Spleen (tissue), 11 donors: ENCODE measurements at regions not wholly inside any gene's neighbourhood (a gene's known extent, or its start where the extent isn't known, plus 50 kb on each side); places are given as distances from the start of the nearest gene placed in this dataset.

ENCODE experiments used
- DNase-seq: peaks from one replicate; pipeline ENCODE4 v3.0.0-alpha.2; 2020
- H3K27ac ChIP-seq, 8 donors: fragments of 200-600 bp; sonication (generic) in 7 of 8; 1 replicate in 4 of 8; 2 replicates in 4 of 8; pipeline versions ENCODE4 v1.5.0 to v1.8.0; 2016 to 2021; ENCODE audit warnings: inconsistent platforms in 4 of 8, mild to moderate bottlenecking in 4 of 8, moderate library complexity in 1 of 8
- H3K27me3 ChIP-seq, 7 donors: fragments of 200-600 bp; sonication (generic) in 6 of 7; replicated peaks in 1 of 7; 1 replicate in 4 of 7; 2 replicates in 3 of 7; pipeline versions ENCODE4 v1.5.0 to v1.8.0; 2016 to 2021; ENCODE audit warnings: inconsistent platforms in 3 of 7, mild to moderate bottlenecking in 1 of 7
- H3K36me3 ChIP-seq, 6 donors: fragments of 200-600 bp; sonication (generic) in 5 of 6; 1 replicate in 4 of 6; 2 replicates in 2 of 6; pipeline versions ENCODE4 v1.5.0 to v1.8.0; 2016 to 2021; ENCODE audit warnings: inconsistent platforms in 2 of 6
- H3K4me1 ChIP-seq, 6 donors: fragments of 200-600 bp; sonication (generic) in 5 of 6; 1 replicate in 3 of 6; 2 replicates in 3 of 6; pipeline versions ENCODE4 v1.5.0 to v1.8.0; 2016 to 2021; ENCODE audit warnings: inconsistent platforms in 3 of 6
- H3K4me3 ChIP-seq, 8 donors: fragments of 200-600 bp; sonication (generic) in 7 of 8; 1 replicate in 4 of 8; 2 replicates in 4 of 8; pipeline versions ENCODE4 v1.5.0 to v1.8.0; 2016 to 2021; ENCODE audit warnings: inconsistent platforms in 4 of 8, mild to moderate bottlenecking in 4 of 8, moderate library complexity in 2 of 8
- H3K9me3 ChIP-seq, 8 donors: fragments of 200-600 bp; sonication (generic) in 7 of 8; 1 replicate in 4 of 8; 2 replicates in 4 of 8; pipeline versions ENCODE4 v1.5.0 to v1.8.0; 2016 to 2021; ENCODE audit warnings: inconsistent platforms in 4 of 8
- POLR2A ChIP-seq, 3 donors: fragments of 450-650 bp; IDR thresholded peaks; one replicate each; pipeline ENCODE4 v1.5.1; 2017; ENCODE audit warnings: antibody characterized with exemption in 3 of 3, mild to moderate bottlenecking in 1 of 3
- POLR2AphosphoS5 ChIP-seq, 3 donors: sonication (generic); formaldehyde crosslinking; IDR thresholded peaks; one replicate each; pipeline ENCODE4 v1.5.1; 2017; ENCODE audit warnings: antibody characterized with exemption in 3 of 3
- WGBS, 5 donors: extraction: QIAGEN DNeasy Blood & Tissue Kit in 3 of 5; methylation state at CpG; one replicate each; pipeline versions ENCODE4 v1.1.5 to v1.1.7; 2013 to 2018; 5-methylcytosine and 5-hydroxymethylcytosine counted together
- intact Hi-C: fragments of 100-400 bp; cut with DNase I; formaldehyde crosslinking; loops from one replicate; pipeline ENCODE4 v1.15.0; 2023; ENCODE audit warnings: low total_unique reads
- TF ChIP-seq, protein P1 (sequence below), 11 experiments: fragments of 200-600 bp in 7 of 11; fragments of 450-650 bp in 4 of 11; sonication (generic) in 4 of 11; IDR thresholded peaks in 8 of 11; conservative IDR thresholded peaks in 3 of 11; 1 replicate in 7 of 11; 2 replicates in 4 of 11; pipeline versions ENCODE4 v1.4.0 to v1.8.0; 2016 to 2021; ENCODE audit warnings: antibody characterized with exemption in 11 of 11, inconsistent platforms in 4 of 11, mild to moderate bottlenecking in 1 of 11
- donor health status: healthy with polysubstance abuse.
- donor health status: DM: no; HTN: no; CAD: no; lungs with moderate emphysema.
- donor health status: DM: no; HTN: no; CAD: no.
- donor health status: Bipolar disorder and iron deficiency.
- donor health status: healthy.
- donor health status: DM: no; HTN: no; CAD: no.
- donor health status: DM: yes; HTN: yes; CAD: no.

DNA sequence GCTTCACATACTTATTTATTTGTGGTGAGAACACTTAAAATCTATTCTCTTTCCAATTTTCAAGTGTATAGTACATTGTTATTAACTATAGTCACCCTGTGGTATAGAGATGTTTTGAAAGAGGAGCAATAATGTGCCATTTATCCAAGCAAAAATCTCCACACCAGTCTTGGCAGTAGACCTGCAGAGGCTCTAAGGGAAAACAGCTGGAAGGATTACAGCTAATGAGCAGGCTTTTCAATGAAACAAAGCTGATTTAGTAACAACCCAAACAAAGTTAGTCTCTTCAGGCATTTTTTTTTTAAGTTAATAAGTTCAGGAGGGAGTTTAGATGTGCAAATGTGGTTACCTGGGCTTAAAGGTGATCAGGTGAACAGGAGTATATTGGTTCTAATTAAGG lies 101.9 kb downstream of the EVX1 start:
- H3K4me3 ChIP-seq, result no peak overlapping the region
- intact Hi-C loops, result no loop called here
- no peak overlapping the region for H3K27ac ChIP-seq
- TF ChIP-seq POLR2A (IDR thresholded peaks at IDR 0.05) (no peak), POLR2AphosphoS5 (IDR thresholded peaks at IDR 0.05) (no peak)
- TF ChIP-seq, protein P1, sequence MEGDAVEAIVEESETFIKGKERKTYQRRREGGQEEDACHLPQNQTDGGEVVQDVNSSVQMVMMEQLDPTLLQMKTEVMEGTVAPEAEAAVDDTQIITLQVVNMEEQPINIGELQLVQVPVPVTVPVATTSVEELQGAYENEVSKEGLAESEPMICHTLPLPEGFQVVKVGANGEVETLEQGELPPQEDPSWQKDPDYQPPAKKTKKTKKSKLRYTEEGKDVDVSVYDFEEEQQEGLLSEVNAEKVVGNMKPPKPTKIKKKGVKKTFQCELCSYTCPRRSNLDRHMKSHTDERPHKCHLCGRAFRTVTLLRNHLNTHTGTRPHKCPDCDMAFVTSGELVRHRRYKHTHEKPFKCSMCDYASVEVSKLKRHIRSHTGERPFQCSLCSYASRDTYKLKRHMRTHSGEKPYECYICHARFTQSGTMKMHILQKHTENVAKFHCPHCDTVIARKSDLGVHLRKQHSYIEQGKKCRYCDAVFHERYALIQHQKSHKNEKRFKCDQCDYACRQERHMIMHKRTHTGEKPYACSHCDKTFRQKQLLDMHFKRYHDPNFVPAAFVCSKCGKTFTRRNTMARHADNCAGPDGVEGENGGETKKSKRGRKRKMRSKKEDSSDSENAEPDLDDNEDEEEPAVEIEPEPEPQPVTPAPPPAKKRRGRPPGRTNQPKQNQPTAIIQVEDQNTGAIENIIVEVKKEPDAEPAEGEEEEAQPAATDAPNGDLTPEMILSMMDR (IDR thresholded peaks at IDR 0.05 in 8 of 11, conservative IDR thresholded peaks at IDR 0.05 in 3 of 11), result no peak
- no peaks in the 10 kb centered on the region for H3K36me3 ChIP-seq
- DNase-seq, result no peak
- H3K4me1 ChIP-seq, result no peaks in the 10 kb centered on the region
- no peaks in the 10 kb centered on the region for H3K9me3 ChIP-seq
- H3K27me3 ChIP-seq, result peaks cover 0 to 7% (median 0%) of the 10 kb centered on the region in 7 donors

DNA sequence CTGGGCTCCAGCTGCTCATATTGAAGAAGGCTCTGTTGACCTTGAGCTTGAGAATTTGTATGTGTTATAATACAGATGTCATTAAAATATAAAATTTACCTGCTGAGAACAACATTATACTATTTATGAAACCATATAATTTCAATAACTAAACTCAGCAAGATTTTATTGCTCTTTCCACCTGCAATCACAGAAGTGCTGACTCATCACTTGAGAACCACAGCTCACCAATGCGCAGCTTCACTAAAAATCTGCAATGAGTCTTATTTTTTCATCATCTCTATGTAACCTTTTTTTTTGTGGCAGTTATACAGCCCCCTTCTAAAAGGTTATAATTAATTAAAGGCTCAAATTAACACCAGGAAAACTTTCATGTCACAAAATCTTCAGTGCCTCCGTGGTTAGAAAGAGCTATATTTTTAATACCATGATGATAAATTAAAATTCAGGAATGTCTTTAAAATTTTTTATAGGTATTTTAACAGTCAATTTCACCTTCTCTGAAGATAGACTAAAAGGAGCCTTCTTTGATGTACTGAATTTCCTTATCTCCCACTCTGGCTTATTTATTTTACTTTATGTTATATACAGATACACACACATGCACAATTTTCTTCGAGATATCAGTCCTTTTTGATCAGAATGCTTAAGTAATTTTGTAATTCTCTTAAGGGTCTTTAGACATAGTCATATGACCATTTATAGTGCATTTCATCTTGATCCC lies 102.7 kb downstream of the EVX1 start:
- Histone ChIP-seq H3K36me3 (no peaks in the 10 kb centered on the region), H3K9me3 (no peaks in the 10 kb centered on the region)
- 65 to 73% (median 67%) methylated on average over 3 of the region's 3 CpGs for WGBS, 5 donors

DNA sequence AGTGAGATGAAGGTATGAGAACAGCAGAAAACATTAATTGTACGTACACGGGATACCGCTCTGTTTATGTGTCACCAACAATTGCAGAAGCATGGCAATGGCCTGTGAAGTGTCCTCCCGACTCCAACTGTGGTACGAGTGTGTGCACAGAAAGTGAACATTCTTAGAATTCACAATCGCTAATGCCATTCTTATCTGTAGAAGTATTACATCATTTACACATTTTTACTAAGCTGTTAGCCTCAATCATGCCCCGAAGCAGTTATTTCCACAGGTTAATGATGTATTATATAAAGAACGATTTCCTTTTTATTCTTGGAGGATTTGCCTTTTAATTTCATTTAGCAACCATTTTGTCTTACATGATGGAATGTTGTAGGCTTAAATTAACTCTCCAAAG lies 103.4 kb downstream of the EVX1 start:
- intact Hi-C loops, result no loop called here
- TF ChIP-seq POLR2AphosphoS5 (IDR thresholded peaks at IDR 0.05) (no peak), POLR2A (IDR thresholded peaks at IDR 0.05) (no peak)
- Histone ChIP-seq H3K36me3 (no peaks in the 10 kb centered on the region), H3K4me1 (no peaks in the 10 kb centered on the region), H3K27me3 (peaks cover 0 to 7% (median 0%) of the 10 kb centered on the region in 7 donors), H3K4me3 (no peak overlapping the region), H3K27ac (no peak overlapping the region), H3K9me3 (no peaks in the 10 kb centered on the region)
- DNase-seq, result no peak
- 90 to 95% (median 94%) methylated on average over 8 of the region's 8 CpGs for WGBS, 5 donors

More for the DNA sequence above, 102.7 kb downstream of the EVX1 start:
- H3K4me1 ChIP-seq, result no peaks in the 10 kb centered on the region
- peaks cover 0 to 7% (median 0%) of the 10 kb centered on the region in 7 donors for H3K27me3 ChIP-seq
- intact Hi-C loops, result no loop called here
- no peak overlapping the region for H3K4me3 ChIP-seq
- no peak overlapping the region for H3K27ac ChIP-seq
- TF ChIP-seq, protein P1 (IDR thresholded peaks at IDR 0.05 in 8 of 11, conservative IDR thresholded peaks at IDR 0.05 in 3 of 11), result no peak
- TF ChIP-seq POLR2AphosphoS5 (IDR thresholded peaks at IDR 0.05), result no peak
- no peak for TF ChIP-seq POLR2A (IDR thresholded peaks at IDR 0.05)
- DNase-seq, result no peak

DNA sequence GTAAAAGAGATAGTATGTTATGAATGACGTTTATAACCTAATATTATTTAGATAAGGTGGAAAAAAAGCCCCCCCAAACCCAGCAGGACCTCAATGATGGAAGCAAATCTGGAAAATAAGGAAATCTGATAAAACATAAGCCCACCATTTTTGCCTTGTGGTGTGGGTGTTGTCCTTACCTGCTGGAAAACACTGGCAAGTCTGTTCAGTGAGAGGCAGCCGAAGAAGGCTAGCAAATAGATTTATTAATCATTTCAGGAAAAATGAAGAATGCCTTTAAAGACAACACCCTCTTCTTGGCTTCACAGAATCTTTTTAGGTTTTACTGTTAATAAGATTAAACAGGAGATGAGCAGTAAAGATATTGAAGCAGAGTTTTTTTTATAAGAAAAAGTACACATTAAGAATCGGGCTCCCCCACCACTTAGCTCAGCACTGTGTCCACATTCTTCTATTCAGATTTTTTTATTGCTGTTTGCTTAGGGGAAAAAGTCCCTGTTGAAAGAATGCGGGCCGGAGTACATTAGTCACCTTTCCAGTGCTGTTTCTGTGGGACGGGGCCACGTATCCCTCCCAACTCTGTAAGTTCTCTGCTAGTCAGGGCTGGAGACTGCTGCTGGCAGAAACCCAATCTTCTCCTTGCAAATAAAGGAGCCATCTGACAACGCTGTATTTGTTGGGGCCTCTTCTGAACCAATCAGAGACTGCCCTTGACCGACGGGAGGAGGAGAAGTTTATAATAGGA lies 104.1 kb downstream of the EVX1 start:
- Histone ChIP-seq H3K36me3 (no peaks in the 10 kb centered on the region), H3K9me3 (no peaks in the 10 kb centered on the region), H3K27ac (no peak overlapping the region), H3K4me1 (no peaks in the 10 kb centered on the region), H3K27me3 (peaks cover 0 to 7% (median 0%) of the 10 kb centered on the region in 7 donors), H3K4me3 (no peak overlapping the region)
- intact Hi-C loops, result no loop called here
- no peak for DNase-seq
- TF ChIP-seq, protein P1 (IDR thresholded peaks at IDR 0.05 in 8 of 11, conservative IDR thresholded peaks at IDR 0.05 in 3 of 11), result no peak
- no peak for TF ChIP-seq POLR2A (IDR thresholded peaks at IDR 0.05)
- no peak for TF ChIP-seq POLR2AphosphoS5 (IDR thresholded peaks at IDR 0.05)
- WGBS, 5 donors, result 63 to 86% (median 79%) methylated on average over 10 of the region's 10 CpGs
